Inferior parietal cortex (tissue), 1 donor: ENCODE measurements at regions not wholly inside any gene's neighbourhood (a gene's known extent, or its start where the extent isn't known, plus 50 kb on each side); places are given as distances from the start of the nearest gene placed in this dataset.

Source experiments
- DNase-seq: peaks from one replicate; pipeline ENCODE4 v3.0.0-alpha.2; 2016; ENCODE audit errors: extremely low spot score

GRCh38 chr15:91556926-91557325 is 296.6 kb upstream of the SLCO3A1 start:
- DNase-seq: no peak

GRCh38 chr15:91559066-91559465 is 294.4 kb upstream of the SLCO3A1 start:
- peak; percentile 86 for DNase-seq

- DNase-seq: peak; percentile 78
Observed at GRCh38 chr15:91561371-91562100, 292.0 kb upstream of the SLCO3A1 start.

GRCh38 chr15:91562698-91563097 is 290.8 kb upstream of the SLCO3A1 start:
- DNase-seq: no peak

- no peak for DNase-seq
Observed at GRCh38 chr15:91564631-91565030, 288.9 kb upstream of the SLCO3A1 start.

- DNase-seq: no peak
Observed at GRCh38 chr15:91566141-91566540, 287.4 kb upstream of the SLCO3A1 start.

- DNase-seq: no peak
Observed at GRCh38 chr15:91568036-91568435, 285.5 kb upstream of the SLCO3A1 start.

- DNase-seq: no peak
Observed at GRCh38 chr15:91572110-91572509, 281.4 kb upstream of the SLCO3A1 start.

GRCh38 chr15:91576096-91576495 is 277.4 kb upstream of the SLCO3A1 start:
- no peak for DNase-seq

- DNase-seq: no peak
Observed at GRCh38 chr15:91578511-91578910, 275.0 kb upstream of the SLCO3A1 start.

GRCh38 chr15:91584895-91585294 is 268.6 kb upstream of the SLCO3A1 start:
- no peak for DNase-seq

GRCh38 chr15:91586560-91586959 is 266.9 kb upstream of the SLCO3A1 start:
- no peak for DNase-seq

GRCh38 chr15:91589360-91589759 is 264.1 kb upstream of the SLCO3A1 start:
- DNase-seq: no peak

GRCh38 chr15:91592567-91592966 is 260.9 kb upstream of the SLCO3A1 start:
- DNase-seq: no peak

GRCh38 chr15:91593067-91593466 is 260.4 kb upstream of the SLCO3A1 start:
- no peak for DNase-seq

GRCh38 chr15:91593653-91594052 is 259.9 kb upstream of the SLCO3A1 start:
- DNase-seq: no peak

GRCh38 chr15:91599261-91599660 is 254.2 kb upstream of the SLCO3A1 start:
- DNase-seq: no peak

- DNase-seq: no peak
Observed at GRCh38 chr15:91603384-91604080, 250.0 kb upstream of the SLCO3A1 start.

GRCh38 chr15:91604122-91604521 is 249.4 kb upstream of the SLCO3A1 start:
- no peak for DNase-seq

- DNase-seq: no peak
Observed at GRCh38 chr15:91605576-91605975, 247.9 kb upstream of the SLCO3A1 start.

- DNase-seq: no peak
Observed at GRCh38 chr15:91609231-91609630, 244.3 kb upstream of the SLCO3A1 start.

GRCh38 chr15:91609966-91610365 is 243.5 kb upstream of the SLCO3A1 start:
- DNase-seq: no peak

- DNase-seq: no peak
Observed at GRCh38 chr15:91611561-91612323, 241.8 kb upstream of the SLCO3A1 start.
